COR-L47 (cell line): ENCODE measurements at regions not wholly inside any gene's neighbourhood (a gene's known extent, or its start where the extent isn't known, plus 50 kb on each side); places are given as distances from the start of the nearest gene placed in this dataset.

ENCODE experiments used
- DNase-seq: peaks from one replicate; lab custom pipeline; 2025; lab: John Stamatoyannopoulos, UW

GRCh38 chr6:26149240-26149639, 62.0 kb downstream of the HFE start:
- no peak for DNase-seq

GRCh38 chr6:26152226-26153101, 65.2 kb downstream of the HFE start:
- DNase-seq: no peak

- DNase-seq: peak; percentile 38
Observed at GRCh38 chr6:26155061-26155930, 68.1 kb downstream of the HFE start.

- peak; percentile 90 for DNase-seq
Observed at GRCh38 chr6:26156105-26156849, 69.0 kb downstream of the HFE start.

- DNase-seq: peak; percentile 69
Observed at GRCh38 chr6:26156850-26157250, 69.6 kb downstream of the HFE start.

- peak; percentile 96 for DNase-seq
Observed at GRCh38 chr6:26157251-26158075, 70.2 kb downstream of the HFE start.

DNA sequence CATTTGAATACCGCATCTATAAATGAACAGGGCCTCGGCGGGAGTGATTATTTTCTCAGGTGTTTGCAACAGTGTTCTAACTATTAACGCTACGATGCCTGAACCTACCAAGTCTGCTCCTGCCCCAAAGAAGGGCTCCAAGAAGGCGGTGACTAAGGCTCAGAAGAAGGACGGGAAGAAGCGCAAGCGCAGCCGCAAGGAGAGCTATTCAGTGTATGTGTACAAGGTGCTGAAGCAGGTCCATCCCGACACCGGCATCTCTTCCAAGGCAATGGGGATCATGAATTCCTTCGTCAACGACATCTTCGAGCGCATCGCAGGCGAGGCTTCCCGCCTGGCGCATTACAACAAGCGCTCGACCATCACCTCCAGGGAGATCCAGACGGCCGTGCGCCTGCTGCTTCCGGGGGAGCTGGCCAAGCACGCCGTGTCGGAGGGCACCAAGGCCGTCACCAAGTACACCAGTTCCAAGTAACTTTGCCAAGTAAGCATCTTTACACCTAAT, 70.9 kb downstream of the HFE start:
- no peak for DNase-seq

DNA sequence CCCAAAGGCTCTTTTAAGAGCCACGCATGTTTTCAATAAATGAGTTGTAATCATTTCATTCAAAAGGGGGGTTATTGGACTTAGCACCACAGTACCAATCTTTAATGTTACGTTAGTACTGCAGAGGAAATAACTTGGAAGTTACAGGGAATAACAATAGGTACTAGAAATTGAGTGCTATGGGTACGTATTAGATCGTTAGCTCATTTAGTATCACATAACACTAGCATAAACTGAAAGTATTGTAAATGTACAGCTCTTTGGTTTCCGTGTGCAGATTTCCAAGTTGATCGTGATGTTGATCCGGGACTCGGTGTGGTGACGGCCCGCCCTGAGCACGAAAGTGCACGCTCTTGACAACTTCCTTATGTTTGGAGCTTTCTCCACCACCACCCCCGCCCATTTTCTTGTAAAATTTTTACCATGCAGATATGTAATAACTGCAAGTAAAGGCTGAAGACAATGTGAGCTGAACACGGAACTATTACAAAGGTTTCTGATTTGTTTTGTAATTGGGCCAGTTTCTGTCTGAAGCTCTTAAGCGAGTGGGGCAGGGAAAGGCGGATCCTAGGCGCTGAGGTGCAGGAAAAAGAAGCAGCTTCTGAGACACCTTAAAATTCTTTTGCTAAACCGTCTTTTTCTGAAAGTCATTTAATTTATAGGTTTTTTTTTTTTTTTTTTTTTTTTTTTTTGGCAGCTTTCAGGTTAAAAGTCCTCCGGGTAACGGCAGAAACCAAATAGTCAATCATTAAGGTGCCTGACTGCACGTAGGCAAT, 71.5 kb downstream of the HFE start:
- no peak for DNase-seq

DNA sequence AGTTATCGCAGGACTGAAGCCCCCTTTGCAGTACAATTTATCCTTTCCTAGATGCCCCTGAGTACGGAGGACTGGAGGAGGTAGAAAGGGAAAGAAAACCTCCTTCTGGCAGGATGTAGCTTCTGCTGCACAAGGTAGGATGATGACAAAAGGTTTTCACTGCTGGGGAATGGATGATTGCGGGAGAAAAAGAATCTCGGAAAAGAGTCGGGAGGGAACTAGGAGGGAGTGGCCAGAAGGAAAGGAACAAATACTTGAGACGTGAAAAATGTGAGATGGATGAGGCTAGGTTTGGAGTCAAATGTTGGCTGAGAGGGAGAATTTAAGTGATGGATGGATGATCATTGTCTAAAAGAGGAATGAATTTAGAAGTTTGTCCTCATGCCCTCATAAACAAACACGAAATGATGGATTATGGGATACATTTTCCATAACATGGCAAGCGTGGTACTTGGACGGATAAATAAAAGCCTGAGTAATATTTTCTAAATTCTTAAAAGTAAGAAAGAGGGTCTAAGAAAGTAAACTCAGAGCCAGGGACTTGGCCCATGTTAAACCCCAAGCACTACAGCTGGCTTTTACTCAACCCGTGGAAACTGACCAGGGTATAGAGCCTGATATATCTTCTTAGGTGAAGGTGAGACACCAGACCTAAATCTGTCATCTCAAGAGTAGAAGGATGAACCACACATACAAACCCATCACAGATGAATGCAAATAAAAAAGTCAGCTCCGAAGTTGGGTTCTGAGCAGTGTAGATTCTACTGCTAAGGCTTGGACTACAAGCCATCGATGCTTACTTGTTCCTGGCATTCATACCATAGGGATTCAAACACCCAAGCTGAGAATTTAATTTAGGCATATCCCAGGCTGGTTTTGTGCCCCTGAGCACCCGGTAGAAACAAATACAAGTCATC, 72.4 kb downstream of the HFE start:
- DNase-seq: no peak

DNA sequence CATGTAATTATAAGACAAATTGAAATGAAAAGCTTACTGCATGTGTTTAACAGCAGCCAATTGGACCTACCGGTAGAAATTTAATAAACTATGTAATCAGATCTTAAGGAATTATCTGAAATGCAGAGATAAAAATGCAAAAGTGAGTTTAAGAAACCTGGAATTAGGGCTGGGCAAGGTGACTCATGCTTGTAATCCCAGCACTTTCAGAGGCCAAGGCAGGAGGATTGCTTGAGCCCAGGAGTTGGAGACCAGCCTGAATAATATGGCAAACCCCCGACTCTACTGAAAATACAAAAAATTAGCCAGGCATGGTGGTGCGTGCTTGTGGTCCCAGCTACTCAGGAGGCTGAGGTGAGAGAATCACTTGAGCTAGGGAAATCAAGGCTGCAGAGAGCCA, 74.1 kb downstream of the HFE start:
- no peak for DNase-seq

GRCh38 chr6:26162399-26162798, 75.2 kb downstream of the HFE start:
- DNase-seq: no peak

- DNase-seq: no peak
Observed at GRCh38 chr6:26163427-26164119, 76.3 kb downstream of the HFE start.

- DNase-seq: no peak
Observed at GRCh38 chr6:26164120-26164505, 76.9 kb downstream of the HFE start.

DNA sequence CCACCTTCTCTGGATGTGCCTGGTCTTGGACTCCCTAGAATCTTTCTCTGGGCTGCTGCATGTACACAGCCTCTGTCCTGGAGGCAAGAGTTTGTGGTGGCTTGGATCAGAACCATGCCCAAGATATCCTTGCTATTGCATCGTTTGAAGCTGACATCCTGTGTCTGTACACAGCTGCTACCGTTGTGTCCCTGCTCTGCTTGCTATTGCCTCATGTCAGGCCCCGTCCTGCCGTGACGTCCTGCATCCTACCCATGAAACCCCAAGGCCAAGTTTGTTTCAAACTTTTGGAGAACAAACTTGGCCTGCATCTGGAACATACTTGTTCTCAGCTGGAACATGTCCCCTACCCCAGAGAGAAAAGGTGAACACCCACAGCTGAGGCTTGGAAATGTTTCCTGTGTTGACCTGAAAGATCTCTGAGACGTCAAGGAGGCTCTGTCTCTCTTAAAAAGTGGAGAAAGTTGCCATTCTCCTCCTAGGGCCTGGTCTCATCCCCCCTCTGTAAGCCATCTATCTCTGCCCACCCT, 78.1 kb downstream of the HFE start:
- no peak for DNase-seq

DNA sequence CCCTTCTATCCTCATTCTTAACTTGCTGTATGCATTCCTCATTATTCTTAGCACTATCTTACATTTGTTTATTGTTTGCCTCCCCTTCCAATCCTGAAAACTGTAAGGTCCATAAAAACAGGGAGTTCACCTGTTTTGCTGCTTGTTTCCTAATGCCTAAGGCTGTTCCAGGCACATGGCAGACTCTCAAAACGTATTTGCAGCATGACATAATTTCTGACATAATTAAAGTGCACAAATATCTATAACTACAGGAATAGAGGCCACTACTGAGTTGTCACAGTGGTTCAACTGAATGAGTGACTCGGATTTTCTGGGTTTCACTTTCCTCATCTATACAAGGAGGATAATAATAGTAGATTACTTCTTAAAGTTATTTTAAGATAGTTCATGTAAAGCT, 83.0 kb downstream of the HFE start:
- no peak for DNase-seq

DNA sequence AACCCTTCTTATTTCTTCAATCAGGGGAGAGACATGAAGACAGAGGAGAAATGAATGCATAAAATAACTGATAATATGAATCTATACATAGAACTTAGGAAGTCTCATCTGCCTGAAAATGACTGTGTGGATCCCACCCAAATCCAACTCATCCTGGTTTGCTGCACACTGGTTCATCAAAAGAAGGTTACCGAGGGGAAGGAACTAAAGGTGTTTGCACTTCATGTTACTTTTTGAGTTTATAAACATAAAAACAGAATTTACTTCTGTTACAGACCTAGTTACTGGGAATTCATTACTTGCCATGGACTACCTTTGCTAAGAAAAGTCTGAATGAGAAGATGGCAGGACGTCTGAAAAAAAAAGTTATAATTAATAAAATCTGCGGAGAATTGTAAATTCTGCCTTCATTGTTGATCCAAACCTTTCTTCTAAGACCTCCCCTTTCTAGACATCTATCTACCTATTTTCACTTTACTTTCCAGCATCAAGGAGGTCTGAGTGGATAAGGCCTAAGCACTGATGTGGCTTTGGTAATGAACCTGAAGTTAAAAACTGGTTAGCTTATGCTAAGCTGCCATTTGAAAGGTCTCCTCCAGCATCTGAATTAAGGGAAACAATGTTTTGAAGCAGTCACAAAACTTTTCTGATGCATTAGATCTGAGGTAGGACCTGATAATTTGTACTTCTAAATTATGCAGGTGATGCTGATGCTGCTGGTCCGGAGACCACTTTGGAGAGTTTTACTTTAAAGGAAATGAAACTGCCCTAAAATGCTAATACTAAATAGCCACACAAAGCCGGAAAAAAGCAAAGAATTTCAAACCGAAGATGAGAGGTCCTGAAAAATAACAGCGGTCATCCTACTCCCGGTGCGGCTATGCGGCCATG, 84.0 kb downstream of the HFE start:
- DNase-seq: no peak

DNA sequence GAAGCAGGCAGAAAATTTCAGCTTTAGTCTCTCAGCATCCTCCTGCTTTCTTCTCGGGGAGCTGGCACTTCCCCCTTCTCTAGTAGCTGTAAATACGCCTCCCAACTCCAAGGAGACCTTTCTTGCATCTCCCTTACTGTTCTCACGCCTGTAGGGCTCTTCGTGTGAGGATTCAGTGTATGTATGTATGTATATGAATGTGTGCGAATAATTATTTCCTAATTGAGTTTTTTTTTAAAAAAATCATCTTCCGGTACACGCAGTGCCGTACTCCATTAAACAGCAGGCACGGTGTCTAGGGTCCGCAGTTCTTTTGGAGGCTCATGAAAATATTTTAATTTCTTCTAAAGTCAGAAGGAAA, 85.4 kb downstream of the HFE start:
- DNase-seq: no peak

DNA sequence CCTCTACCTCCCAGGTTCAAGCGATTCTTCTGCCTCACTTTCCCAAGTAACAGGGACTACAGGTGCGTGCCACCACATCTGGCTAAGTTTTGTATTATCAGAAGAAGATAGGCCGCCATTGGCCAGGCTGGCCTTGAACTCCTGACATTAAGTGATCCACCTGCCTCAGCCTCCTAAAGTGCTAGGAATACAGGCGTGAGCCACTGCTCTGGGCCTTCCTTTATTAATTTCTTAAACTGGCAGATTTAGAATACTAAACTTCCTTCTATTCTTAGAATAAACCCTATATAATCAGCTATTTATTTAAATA, 86.6 kb downstream of the HFE start:
- DNase-seq: no peak
